ENCODE measurements at regions not wholly inside any gene's neighbourhood (a gene's known extent, or its start where the extent isn't known, plus 50 kb on each side); places are given as distances from the start of the nearest gene placed in this dataset.

DNA sequence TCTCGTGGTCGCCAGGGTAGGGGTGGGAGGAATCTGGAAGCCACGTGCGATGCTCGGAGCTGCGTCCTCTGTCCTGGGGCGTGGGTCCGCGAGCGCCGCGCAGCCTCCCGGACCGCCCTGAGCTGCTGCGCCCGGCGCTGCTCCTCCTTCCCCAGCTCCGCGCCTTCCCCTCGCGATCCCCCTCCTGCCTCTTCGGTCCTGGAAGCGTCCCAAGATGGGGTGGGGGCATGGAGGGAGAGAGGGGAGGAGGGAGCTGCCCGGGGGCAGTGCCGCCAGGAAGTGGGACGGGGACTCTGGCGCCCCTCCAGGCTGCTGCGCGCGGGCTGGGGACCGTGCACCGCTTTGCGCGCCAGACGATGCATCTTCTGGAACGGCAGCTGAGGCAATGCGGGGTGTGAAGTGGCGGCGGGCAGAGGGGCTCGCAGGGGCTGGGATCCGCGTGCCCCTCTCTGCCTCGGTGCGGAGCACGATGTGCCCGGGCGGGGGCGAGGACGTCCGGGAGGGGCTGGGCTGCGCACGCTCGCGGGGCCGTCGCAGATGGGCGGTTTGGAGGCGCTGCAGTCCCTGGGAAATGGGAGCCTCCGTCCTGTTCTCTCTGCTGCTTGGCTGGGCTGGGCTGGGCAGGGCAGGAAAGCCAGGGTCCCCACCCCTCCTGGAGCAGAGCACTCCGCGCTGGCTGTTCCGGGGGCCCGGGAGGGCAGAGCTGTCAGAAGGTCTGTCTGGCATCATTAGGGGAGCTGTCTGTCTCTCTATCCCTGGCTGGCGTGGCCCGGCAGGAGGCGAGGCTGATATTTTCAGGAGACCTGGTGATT lies 388.0 kb downstream of the SEC14L1 start:
- TF ChIP-seq REST (IDR thresholded peaks at IDR 0.05; ENCODE audit: insufficient read depth in 1 of 2, low read depth in 2 of 2, low read length in 2 of 2): no peak
- TF ChIP-seq FOXP2 (optimal IDR thresholded peaks at IDR 0.05; ENCODE audit: borderline replicate concordance, extremely low read depth, extremely low read length, insufficient read depth): no peak
- no peak for TF ChIP-seq TAF1 (IDR thresholded peaks at IDR 0.05; ENCODE audit: borderline replicate concordance, insufficient read depth, low read length)
- TF ChIP-seq POLR2AphosphoS5 (IDR thresholded peaks at IDR 0.05; ENCODE audit: low read depth, low read length): no peak
- TF ChIP-seq SIN3A (IDR thresholded peaks at IDR 0.05; ENCODE audit: borderline replicate concordance, insufficient read depth, low read length): no peak

DNA sequence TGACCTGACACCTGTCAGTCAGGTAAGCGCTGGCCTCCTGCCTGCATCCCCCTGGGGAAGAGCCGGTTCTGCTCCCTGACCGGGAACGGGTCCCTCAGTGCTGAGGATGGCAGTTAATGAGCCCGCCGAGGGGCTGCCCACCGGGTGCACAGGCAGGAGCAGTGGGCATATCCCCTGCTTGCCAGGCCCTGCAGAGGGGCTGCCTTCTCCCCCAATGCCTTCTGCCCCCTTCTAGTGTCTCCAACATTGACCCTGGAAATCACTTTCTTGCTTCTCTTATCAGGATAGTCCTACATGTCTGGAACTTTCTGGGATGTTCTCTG lies 388.5 kb downstream of the SEC14L1 start:
- TF ChIP-seq FOXP2 (optimal IDR thresholded peaks at IDR 0.05; ENCODE audit: borderline replicate concordance, extremely low read depth, extremely low read length, insufficient read depth) (no peak), POLR2AphosphoS5 (IDR thresholded peaks at IDR 0.05; ENCODE audit: low read depth, low read length) (no peak)

DNA sequence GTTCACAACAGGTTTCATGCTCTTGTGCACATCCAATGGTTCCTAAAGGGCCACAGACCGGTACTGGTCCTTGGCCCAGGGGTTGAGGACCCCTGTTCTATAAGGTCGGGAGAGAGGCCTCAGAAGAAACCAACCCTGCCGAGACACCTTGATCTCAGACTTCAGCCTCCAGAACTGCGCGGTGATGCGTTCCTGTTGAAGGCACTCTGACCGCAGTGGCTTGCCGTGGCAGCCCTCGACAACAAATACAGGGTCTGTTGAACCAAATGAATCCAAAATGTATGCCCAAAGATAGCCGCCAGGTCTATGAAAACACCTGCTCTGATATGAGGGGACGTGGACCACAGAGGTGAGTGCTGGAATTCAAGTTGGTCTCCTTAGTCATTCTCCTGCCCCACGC lies 389.8 kb downstream of the SEC14L1 start:
- TF ChIP-seq TAF1 (IDR thresholded peaks at IDR 0.05; ENCODE audit: borderline replicate concordance, insufficient read depth, low read length) (no peak), POLR2AphosphoS5 (IDR thresholded peaks at IDR 0.05; ENCODE audit: low read depth, low read length) (no peak), FOXP2 (optimal IDR thresholded peaks at IDR 0.05; ENCODE audit: borderline replicate concordance, extremely low read depth, extremely low read length, insufficient read depth) (no peak), REST (IDR thresholded peaks at IDR 0.05; ENCODE audit: insufficient read depth in 1 of 2, low read depth in 2 of 2, low read length in 2 of 2) (no peak), SIN3A (IDR thresholded peaks at IDR 0.05; ENCODE audit: borderline replicate concordance, insufficient read depth, low read length) (no peak)

GRCh38 chr17:77531002-77531401 lies 390.2 kb downstream of the SEC14L1 start:
- TF ChIP-seq REST (IDR thresholded peaks at IDR 0.05; ENCODE audit: insufficient read depth in 1 of 2, low read depth in 2 of 2, low read length in 2 of 2): no peak

GRCh38 chr17:77531641-77532040 lies 390.9 kb downstream of the SEC14L1 start:
- TF ChIP-seq POLR2AphosphoS5 (IDR thresholded peaks at IDR 0.05; ENCODE audit: low read depth, low read length): no peak
- no peak for TF ChIP-seq TAF1 (IDR thresholded peaks at IDR 0.05; ENCODE audit: borderline replicate concordance, insufficient read depth, low read length)
- TF ChIP-seq SIN3A (IDR thresholded peaks at IDR 0.05; ENCODE audit: borderline replicate concordance, insufficient read depth, low read length): no peak
- no peak for TF ChIP-seq REST (IDR thresholded peaks at IDR 0.05; ENCODE audit: insufficient read depth in 1 of 2, low read depth in 2 of 2, low read length in 2 of 2)
- TF ChIP-seq FOXP2 (optimal IDR thresholded peaks at IDR 0.05; ENCODE audit: borderline replicate concordance, extremely low read depth, extremely low read length, insufficient read depth): no peak

Measured in PFSK-1 (cell line).